DOHH2 (cell line): ENCODE measurements at regions not wholly inside any gene's neighbourhood (a gene's known extent, or its start where the extent isn't known, plus 50 kb on each side); places are given as distances from the start of the nearest gene placed in this dataset.

Experiments
- H3F3A ChIP-seq: fragments of 200-600 bp; sonication (generic), shearing (Covaris generic); 2 replicates; pipeline ENCODE4 v1.6.0; 2016; ENCODE audit warnings: antibody characterized with exemption, mild to moderate bottlenecking; ENCODE audit not compliant: control insufficient read depth, insufficient read depth
- H3K27ac ChIP-seq: fragments of 200-600 bp; sonication (generic); 2 replicates; pipeline ENCODE4 v1.5.1; 2014; ENCODE audit warnings: low read depth, mild to moderate bottlenecking, low read length, moderate library complexity
- H3K27me3 ChIP-seq: fragments of 200-600 bp; sonication (generic); 2 replicates; pipeline ENCODE4 v1.6.1; 2014; ENCODE audit warnings: mild to moderate bottlenecking, low read length, mixed read lengths; ENCODE audit not compliant: control insufficient read depth
- H3K36me3 ChIP-seq: fragments of 200-600 bp; sonication (generic); 2 replicates; pipeline ENCODE4 v1.6.1; 2014; ENCODE audit warnings: mild to moderate bottlenecking, low read length, moderate library complexity, mixed read lengths; ENCODE audit not compliant: control insufficient read depth
- H3K4me1 ChIP-seq: fragments of 200-600 bp; sonication (generic); 2 replicates; pipeline ENCODE4 v1.6.1; 2014; ENCODE audit warnings: mild to moderate bottlenecking, low read length, mixed read lengths; ENCODE audit not compliant: control insufficient read depth
- H3K4me2 ChIP-seq: fragments of 200-600 bp; sonication (generic); 2 replicates; pipeline ENCODE4 v1.6.0; 2014; ENCODE audit warnings: mild to moderate bottlenecking, low read length, moderate library complexity
- H3K4me3 ChIP-seq: fragments of 200-600 bp; sonication (generic); 2 replicates; pipeline ENCODE4 v1.5.1; 2014; ENCODE audit warnings: mild to moderate bottlenecking, low read length, mixed read lengths
- H3K79me2 ChIP-seq: fragments of 200-600 bp; sonication (generic); 2 replicates; pipeline ENCODE4 v1.6.1; 2014; ENCODE audit warnings: mild to moderate bottlenecking, low read length, mixed read lengths; ENCODE audit not compliant: control insufficient read depth
- H3K9me2 ChIP-seq: fragments of 200-600 bp; sonication (generic); replicated peaks from 2 replicates; pipeline ENCODE4 v1.6.1; 2014; ENCODE audit warnings: mild to moderate bottlenecking, low read length, mixed read lengths; ENCODE audit not compliant: control insufficient read depth
- H3K9me3 ChIP-seq: fragments of 200-600 bp; sonication (generic); 2 replicates; pipeline ENCODE4 v1.6.1; 2014; ENCODE audit warnings: antibody characterized with exemption, low read length, mixed read lengths; ENCODE audit not compliant: control insufficient read depth, insufficient read depth
- H4K20me1 ChIP-seq: fragments of 200-600 bp; sonication (generic); 2 replicates; pipeline ENCODE4 v1.6.0; 2014; ENCODE audit warnings: low read depth, mild to moderate bottlenecking, antibody characterized with exemption, low read length, moderate library complexity; ENCODE audit not compliant: control insufficient read depth, insufficient read depth
- EZH2phosphoT487 ChIP-seq: fragments of 200-600 bp; sonication (generic); IDR thresholded peaks from 2 replicates; pipeline ENCODE4 v1.6.1; 2017; ENCODE audit warnings: borderline replicate concordance, mild to moderate bottlenecking, antibody characterized with exemption, low read length, moderate library complexity, mixed read lengths
- TF ChIP-seq, protein P1 (sequence below): fragments of 200-600 bp; sonication (generic); IDR thresholded peaks from one replicate; pipeline ENCODE4 v1.5.1; 2014; ENCODE audit warnings: antibody characterized with exemption, mild to moderate bottlenecking, low read depth, low read length; ENCODE audit not compliant: poor library complexity, severe bottlenecking

DNA sequence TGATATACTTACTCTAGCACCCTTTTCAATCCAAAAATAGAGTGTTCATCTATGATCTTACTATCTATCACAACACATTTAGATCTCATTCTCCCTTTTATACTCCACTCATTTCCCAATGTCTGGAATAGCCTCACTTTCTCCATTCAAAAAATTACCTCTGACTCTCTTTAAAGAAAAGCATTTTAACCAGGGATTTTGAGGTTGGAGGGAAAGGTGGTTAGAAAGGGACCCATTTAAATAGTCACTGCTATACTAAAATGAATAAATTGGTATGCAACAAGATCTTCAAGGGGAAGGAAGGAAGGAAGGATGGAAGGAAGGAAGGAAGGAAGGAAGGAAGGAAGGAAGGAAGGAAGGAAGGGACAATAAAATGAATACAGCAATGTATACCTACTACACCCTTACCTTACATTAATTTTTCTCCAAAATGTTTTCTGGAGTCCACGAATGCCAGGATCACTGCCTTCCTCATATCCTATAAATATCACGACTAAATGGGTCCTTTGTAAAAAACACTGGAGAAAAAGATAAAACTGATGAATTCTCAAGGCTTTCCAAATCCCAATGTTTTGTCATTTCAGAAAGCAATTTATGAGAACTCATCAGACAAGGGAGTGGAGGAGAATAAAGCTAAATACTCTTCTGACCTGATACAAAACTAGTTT is 202.7 kb downstream of the ZEB2 start:
- Histone ChIP-seq H3K36me3 (peaks cover 29% of the 10 kb centered on the region), H3K9me2 (no peaks in the 10 kb centered on the region), H3K4me1 (peaks cover 11% of the 10 kb centered on the region), H3K9me3 (peaks cover 13% of the 10 kb centered on the region), H4K20me1 (no peaks in the 10 kb centered on the region), H3K4me2 (no peak overlapping the region), H3F3A (peaks cover 3% of the 10 kb centered on the region; the same call in 1 of the 2 replicates), H3K79me2 (peaks cover 79% of the 10 kb centered on the region), H3K4me3 (no peak overlapping the region), H3K27ac (no peak overlapping the region), H3K27me3 (no peaks in the 10 kb centered on the region)
- no peak for TF ChIP-seq EZH2phosphoT487
- TF ChIP-seq, protein P1, sequence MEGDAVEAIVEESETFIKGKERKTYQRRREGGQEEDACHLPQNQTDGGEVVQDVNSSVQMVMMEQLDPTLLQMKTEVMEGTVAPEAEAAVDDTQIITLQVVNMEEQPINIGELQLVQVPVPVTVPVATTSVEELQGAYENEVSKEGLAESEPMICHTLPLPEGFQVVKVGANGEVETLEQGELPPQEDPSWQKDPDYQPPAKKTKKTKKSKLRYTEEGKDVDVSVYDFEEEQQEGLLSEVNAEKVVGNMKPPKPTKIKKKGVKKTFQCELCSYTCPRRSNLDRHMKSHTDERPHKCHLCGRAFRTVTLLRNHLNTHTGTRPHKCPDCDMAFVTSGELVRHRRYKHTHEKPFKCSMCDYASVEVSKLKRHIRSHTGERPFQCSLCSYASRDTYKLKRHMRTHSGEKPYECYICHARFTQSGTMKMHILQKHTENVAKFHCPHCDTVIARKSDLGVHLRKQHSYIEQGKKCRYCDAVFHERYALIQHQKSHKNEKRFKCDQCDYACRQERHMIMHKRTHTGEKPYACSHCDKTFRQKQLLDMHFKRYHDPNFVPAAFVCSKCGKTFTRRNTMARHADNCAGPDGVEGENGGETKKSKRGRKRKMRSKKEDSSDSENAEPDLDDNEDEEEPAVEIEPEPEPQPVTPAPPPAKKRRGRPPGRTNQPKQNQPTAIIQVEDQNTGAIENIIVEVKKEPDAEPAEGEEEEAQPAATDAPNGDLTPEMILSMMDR = no peak

DNA sequence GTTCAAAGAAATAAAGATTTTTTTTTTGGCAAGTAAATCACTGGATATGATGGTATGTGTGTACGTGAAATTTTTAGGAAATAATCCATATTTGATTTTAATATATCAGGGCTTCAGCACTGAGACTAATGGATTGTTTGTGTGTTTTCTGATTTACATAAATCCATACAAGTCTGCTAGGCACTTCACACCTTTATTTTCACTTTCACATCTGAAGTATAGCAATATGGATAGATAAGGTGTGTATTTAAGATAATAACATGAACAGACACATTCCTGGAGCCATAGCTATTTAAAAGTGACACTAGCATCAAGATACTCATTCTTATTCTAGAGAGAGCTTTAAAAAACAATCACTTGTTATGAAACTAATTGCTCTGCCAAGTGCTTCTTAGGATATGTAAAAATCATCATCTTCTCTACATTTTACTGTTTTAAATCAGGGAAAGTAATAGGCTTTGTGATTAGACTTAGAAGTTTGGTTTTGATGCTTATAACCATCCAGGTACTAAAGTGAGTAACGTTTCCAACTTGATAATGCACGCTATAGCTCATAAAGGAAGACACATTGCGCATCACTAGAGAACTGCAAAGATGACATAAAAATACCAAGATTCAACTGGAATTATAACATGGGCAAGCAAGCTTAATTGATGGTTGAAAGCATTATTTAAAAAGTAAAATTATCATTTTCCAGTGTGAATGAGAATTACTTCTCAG is 208.9 kb downstream of the ZEB2 start:
- H3K79me2 ChIP-seq = peaks cover 70% of the 10 kb centered on the region
- H3K9me2 ChIP-seq = no peaks in the 10 kb centered on the region
- peaks cover 21% of the 10 kb centered on the region for H3K9me3 ChIP-seq
- H3K4me3 ChIP-seq = no peak overlapping the region
- no peaks in the 10 kb centered on the region for H4K20me1 ChIP-seq
- H3K4me1 ChIP-seq = no peaks in the 10 kb centered on the region
- peaks cover 17% of the 10 kb centered on the region for H3K36me3 ChIP-seq
- H3K27me3 ChIP-seq = no peaks in the 10 kb centered on the region
- no peak overlapping the region for H3K4me2 ChIP-seq
- TF ChIP-seq, protein P1 = no peak
- TF ChIP-seq EZH2phosphoT487 = no peak
- H3K27ac ChIP-seq = no peak overlapping the region
- H3F3A ChIP-seq = no peaks in the 10 kb centered on the region

DNA sequence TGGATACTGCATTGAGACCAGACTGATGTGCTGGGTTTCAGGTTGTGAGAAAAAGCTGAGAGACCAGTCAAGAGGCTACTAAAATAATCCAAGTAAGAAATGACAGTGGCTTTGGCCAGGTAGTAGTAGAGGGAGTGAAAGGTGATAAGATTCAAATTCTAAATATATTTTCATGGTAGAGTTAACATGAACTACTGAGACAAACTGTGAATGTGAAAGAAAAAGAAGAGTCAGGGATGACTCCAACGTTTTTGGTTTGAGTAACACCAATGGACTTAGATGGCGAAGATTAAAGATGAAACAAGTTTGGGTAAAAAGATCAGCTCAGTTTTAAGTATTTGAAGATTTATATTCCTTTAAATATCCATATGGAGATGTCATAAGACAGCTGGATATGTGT is 209.4 kb downstream of the ZEB2 start:
- Histone ChIP-seq H3K4me2 (no peak overlapping the region), H3K79me2 (peaks cover 65% of the 10 kb centered on the region), H4K20me1 (no peaks in the 10 kb centered on the region), H3K27me3 (no peaks in the 10 kb centered on the region), H3K9me3 (peaks cover 21% of the 10 kb centered on the region), H3F3A (no peaks in the 10 kb centered on the region), H3K4me1 (no peaks in the 10 kb centered on the region), H3K4me3 (no peak overlapping the region), H3K36me3 (peaks cover 16% of the 10 kb centered on the region), H3K9me2 (no peaks in the 10 kb centered on the region), H3K27ac (no peak overlapping the region)
- TF ChIP-seq EZH2phosphoT487 = no peak
- TF ChIP-seq, protein P1 = no peak
